HS-5 (cell line): ENCODE measurements at regions not wholly inside any gene's neighbourhood (a gene's known extent, or its start where the extent isn't known, plus 50 kb on each side); places are given as distances from the start of the nearest gene placed in this dataset.

Source experiments
- DNase-seq: peaks from one replicate; pipeline ENCODE4 v3.0.0-alpha.2; 2012; ENCODE audit warnings: low read depth

GRCh38 chr16:79713609-79714309, 113.2 kb upstream of the MAF start:
- no peak for DNase-seq

- no peak for DNase-seq
Measured at GRCh38 chr16:79712276-79712675, 111.7 kb upstream of the MAF start.

- no peak for DNase-seq
Measured at GRCh38 chr16:79707876-79708275, 107.3 kb upstream of the MAF start.

- DNase-seq, result no peak
Measured at GRCh38 chr16:79703066-79703465, 102.5 kb upstream of the MAF start.

GRCh38 chr16:79698341-79698753, 97.8 kb upstream of the MAF start:
- no peak for DNase-seq

GRCh38 chr16:79697562-79698112, 97.1 kb upstream of the MAF start:
- no peak for DNase-seq

GRCh38 chr16:79691007-79691406, 90.5 kb upstream of the MAF start:
- DNase-seq, result no peak

GRCh38 chr16:79690159-79690558, 89.6 kb upstream of the MAF start:
- no peak for DNase-seq

GRCh38 chr16:79687249-79688130, 87.0 kb upstream of the MAF start:
- DNase-seq, result no peak

- no peak for DNase-seq
Measured at GRCh38 chr16:79685871-79686270, 85.3 kb upstream of the MAF start.

- no peak for DNase-seq
Measured at GRCh38 chr16:79679334-79679733, 78.8 kb upstream of the MAF start.

- no peak for DNase-seq
Measured at GRCh38 chr16:79677799-79678530, 77.4 kb upstream of the MAF start.

GRCh38 chr16:79673635-79674034, 73.1 kb upstream of the MAF start:
- no peak for DNase-seq

GRCh38 chr16:79672524-79672923, 72.0 kb upstream of the MAF start:
- DNase-seq, result no peak

GRCh38 chr16:79668502-79668901, 68.0 kb upstream of the MAF start:
- no peak for DNase-seq

- no peak for DNase-seq
Measured at GRCh38 chr16:79665970-79666369, 65.4 kb upstream of the MAF start.

- DNase-seq, result no peak
Measured at GRCh38 chr16:79664407-79664806, 63.9 kb upstream of the MAF start.

GRCh38 chr16:79662669-79663313, 62.3 kb upstream of the MAF start:
- DNase-seq, result no peak

- no peak for DNase-seq
Measured at GRCh38 chr16:79662122-79662521, 61.6 kb upstream of the MAF start.

- DNase-seq, result no peak
Measured at GRCh38 chr16:79661578-79661977, 61.0 kb upstream of the MAF start.

GRCh38 chr16:79659344-79659743, 58.8 kb upstream of the MAF start:
- DNase-seq, result no peak
